HL-60 (cell line): ENCODE measurements at regions not wholly inside any gene's neighbourhood (a gene's known extent, or its start where the extent isn't known, plus 50 kb on each side); places are given as distances from the start of the nearest gene placed in this dataset.
"Not testable (repeated sequence)": the region's sequence is repeated elsewhere in the genome, so short reads cannot be mapped to it uniquely, and the experiment has no call there.

Experiments used
- CTCF ChIP-seq: IDR thresholded peaks from one replicate; pipeline ENCODE4 v1.5.1; 2011; ENCODE audit warnings: low read length, control low read depth, inconsistent platforms; ENCODE audit not compliant: insufficient read depth
- GABPA ChIP-seq: IDR thresholded peaks from 2 replicates; pipeline ENCODE4 v1.6.1; 2012; ENCODE audit warnings: low read depth
- POLR2AphosphoS5 ChIP-seq: IDR thresholded peaks from 2 replicates; pipeline ENCODE4 v1.6.1; 2012; ENCODE audit warnings: low read depth
- REST ChIP-seq: IDR thresholded peaks from 2 replicates; pipeline ENCODE4 v1.6.1; 2012; ENCODE audit warnings: low read depth; ENCODE audit not compliant: insufficient replicate concordance
- SPI1 ChIP-seq: IDR thresholded peaks from 2 replicates; pipeline ENCODE4 v1.6.1; 2012; ENCODE audit warnings: low read depth, mild to moderate bottlenecking, borderline replicate concordance

- TF ChIP-seq CTCF, POLR2AphosphoS5, REST, GABPA, SPI1: not testable (repeated sequence)
Measured at GRCh38 chr3:75435794-75436400, 228.2 kb upstream of the FRG2C start.
